ENCODE measurements at regions not wholly inside any gene's neighbourhood (a gene's known extent, or its start where the extent isn't known, plus 50 kb on each side); places are given as distances from the start of the nearest gene placed in this dataset.

GRCh38 chr4:170589597-170590191 is 499.9 kb upstream of the AADAT start:
- peak; percentile 40; the same call in 1 of the 2 replicates for TF ChIP-seq CTCF (IDR thresholded peaks at IDR 0.05)
- no peak for TF ChIP-seq ZFX (IDR thresholded peaks at IDR 0.05; ENCODE audit: borderline replicate concordance)
